ENCODE measurements at regions not wholly inside any gene's neighbourhood (a gene's known extent, or its start where the extent isn't known, plus 50 kb on each side); places are given as distances from the start of the nearest gene placed in this dataset.

DNA sequence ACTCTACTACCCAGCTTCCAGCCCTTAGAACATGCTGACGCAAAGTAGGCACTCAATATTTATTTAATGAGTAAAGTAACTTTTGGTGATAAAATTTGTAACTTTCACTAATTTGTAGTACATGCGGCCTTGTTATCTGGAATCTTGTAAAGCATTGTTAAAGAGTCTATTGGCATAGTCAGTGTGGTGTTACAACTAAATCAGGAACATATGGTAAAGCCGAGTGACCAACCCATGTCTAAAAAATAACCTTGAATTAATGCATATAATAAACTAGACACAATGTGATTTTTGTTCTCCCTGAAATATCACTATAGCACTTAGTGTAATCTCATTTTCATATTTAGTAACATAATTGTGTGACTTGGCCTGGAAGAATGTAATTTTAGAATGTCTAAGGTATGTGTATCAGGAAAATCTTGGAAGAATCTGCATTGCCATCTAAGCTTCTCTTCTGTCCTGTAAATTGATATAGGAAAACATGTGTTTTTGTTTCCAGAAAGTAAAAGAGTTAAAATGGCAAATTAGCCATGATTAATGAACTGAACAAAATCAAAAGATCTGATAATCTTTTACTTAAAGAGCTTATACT is 256.7 kb upstream of the GNAI1 start:
- no peaks in the 10 kb centered on the region for H3K4me1 ChIP-seq
- intact Hi-C loops (cut with DNase I), result no loop called here
- no peak overlapping the region for H3K9ac ChIP-seq (ENCODE audit: low read depth in 2 of 2, low read length in 2 of 2)
- H3K36me3 ChIP-seq, result no peaks in the 10 kb centered on the region
- no peak overlapping the region for H3K27ac ChIP-seq
- TF ChIP-seq, protein P1, sequence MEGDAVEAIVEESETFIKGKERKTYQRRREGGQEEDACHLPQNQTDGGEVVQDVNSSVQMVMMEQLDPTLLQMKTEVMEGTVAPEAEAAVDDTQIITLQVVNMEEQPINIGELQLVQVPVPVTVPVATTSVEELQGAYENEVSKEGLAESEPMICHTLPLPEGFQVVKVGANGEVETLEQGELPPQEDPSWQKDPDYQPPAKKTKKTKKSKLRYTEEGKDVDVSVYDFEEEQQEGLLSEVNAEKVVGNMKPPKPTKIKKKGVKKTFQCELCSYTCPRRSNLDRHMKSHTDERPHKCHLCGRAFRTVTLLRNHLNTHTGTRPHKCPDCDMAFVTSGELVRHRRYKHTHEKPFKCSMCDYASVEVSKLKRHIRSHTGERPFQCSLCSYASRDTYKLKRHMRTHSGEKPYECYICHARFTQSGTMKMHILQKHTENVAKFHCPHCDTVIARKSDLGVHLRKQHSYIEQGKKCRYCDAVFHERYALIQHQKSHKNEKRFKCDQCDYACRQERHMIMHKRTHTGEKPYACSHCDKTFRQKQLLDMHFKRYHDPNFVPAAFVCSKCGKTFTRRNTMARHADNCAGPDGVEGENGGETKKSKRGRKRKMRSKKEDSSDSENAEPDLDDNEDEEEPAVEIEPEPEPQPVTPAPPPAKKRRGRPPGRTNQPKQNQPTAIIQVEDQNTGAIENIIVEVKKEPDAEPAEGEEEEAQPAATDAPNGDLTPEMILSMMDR (IDR thresholded peaks at IDR 0.05), result no peak
- H3K4me3 ChIP-seq, result no peak overlapping the region
- H3K9me3 ChIP-seq, result no peaks in the 10 kb centered on the region
- no peaks in the 10 kb centered on the region for H3K27me3 ChIP-seq
- DNase-seq, result no peak

DNA sequence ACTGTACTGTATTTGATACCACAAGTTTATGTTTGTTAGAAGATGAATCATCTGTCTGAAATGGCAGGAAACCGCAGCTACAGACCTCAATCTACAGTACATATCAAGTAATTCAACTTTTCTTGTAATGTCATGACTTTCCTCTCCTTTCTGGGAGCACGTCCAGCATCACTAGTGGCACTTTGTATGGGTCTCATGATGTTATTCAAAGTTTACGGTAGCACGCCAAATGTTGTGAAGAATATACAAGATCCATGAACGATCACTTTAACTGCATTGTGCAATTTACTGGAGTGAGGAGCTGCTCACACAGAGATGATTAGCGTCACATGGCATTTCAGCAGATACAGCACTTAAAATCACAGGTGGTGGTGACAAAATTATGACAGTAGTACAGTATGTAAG is 257.8 kb upstream of the GNAI1 start:
- Histone ChIP-seq H3K9me3 (no peaks in the 10 kb centered on the region), H3K9ac (ENCODE audit: low read depth in 2 of 2, low read length in 2 of 2) (no peak overlapping the region), H3K4me1 (no peaks in the 10 kb centered on the region), H3K4me3 (no peak overlapping the region), H3K27me3 (no peaks in the 10 kb centered on the region), H3K27ac (no peak overlapping the region), H3K36me3 (no peaks in the 10 kb centered on the region)
- TF ChIP-seq, protein P1 (IDR thresholded peaks at IDR 0.05), result no peak
- no peak for DNase-seq
- intact Hi-C loops (cut with DNase I), result no loop called here

DNA sequence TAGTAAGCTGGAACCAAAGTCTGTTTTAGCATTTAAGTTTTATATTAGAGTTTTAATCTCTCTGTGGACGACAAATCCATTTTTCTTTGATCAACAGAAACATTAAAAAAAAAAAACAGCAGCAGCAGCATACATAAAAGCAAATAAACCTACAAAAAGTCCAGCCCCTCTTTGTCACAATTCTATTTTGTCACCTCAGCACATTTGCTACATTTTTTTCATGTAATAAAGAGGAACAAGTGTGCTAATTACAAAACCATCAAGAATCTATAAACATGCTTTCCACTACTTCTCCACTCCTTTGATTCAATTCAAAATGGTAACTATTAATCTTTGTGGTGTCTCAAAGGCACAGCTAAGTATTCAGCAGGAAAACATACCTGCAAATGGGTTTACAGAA is 259.8 kb upstream of the GNAI1 start:
- H3K9me3 ChIP-seq, result no peaks in the 10 kb centered on the region
- H3K4me3 ChIP-seq, result no peak overlapping the region
- H3K36me3 ChIP-seq, result no peaks in the 10 kb centered on the region
- H3K27me3 ChIP-seq, result no peaks in the 10 kb centered on the region
- DNase-seq, result no peak
- TF ChIP-seq, protein P1 (IDR thresholded peaks at IDR 0.05), result no peak
- no peak overlapping the region for H3K27ac ChIP-seq
- no peaks in the 10 kb centered on the region for H3K4me1 ChIP-seq
- intact Hi-C loops (cut with DNase I), result no loop called here
- H3K9ac ChIP-seq (ENCODE audit: low read depth in 2 of 2, low read length in 2 of 2), result no peak overlapping the region

DNA sequence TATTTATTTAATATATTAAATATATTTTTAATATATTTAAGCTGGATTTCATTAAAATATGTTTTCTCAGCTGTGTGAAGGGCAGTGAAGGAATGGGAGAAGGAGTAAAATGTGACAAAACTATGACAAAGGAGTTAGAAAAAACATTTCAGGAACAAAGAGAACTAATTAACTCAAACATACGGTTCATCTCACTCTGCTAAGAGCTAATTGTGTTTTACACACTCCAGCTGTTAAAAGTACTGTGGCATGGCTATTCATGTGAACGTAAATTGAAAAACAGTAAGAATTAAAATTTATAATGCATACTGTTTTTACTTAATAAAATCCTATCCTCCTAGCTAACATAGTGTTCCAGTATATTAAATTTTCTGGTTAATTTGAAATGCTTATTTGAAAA is 262.5 kb upstream of the GNAI1 start:
- TF ChIP-seq, protein P1 (IDR thresholded peaks at IDR 0.05), result no peak
- Histone ChIP-seq H3K36me3 (no peaks in the 10 kb centered on the region), H3K9ac (ENCODE audit: low read depth in 2 of 2, low read length in 2 of 2) (no peak overlapping the region), H3K4me3 (no peak overlapping the region), H3K4me1 (no peaks in the 10 kb centered on the region), H3K27me3 (no peaks in the 10 kb centered on the region), H3K9me3 (no peaks in the 10 kb centered on the region), H3K27ac (no peak overlapping the region)
- intact Hi-C loops (cut with DNase I), result no loop called here
- DNase-seq, result no peak

DNA sequence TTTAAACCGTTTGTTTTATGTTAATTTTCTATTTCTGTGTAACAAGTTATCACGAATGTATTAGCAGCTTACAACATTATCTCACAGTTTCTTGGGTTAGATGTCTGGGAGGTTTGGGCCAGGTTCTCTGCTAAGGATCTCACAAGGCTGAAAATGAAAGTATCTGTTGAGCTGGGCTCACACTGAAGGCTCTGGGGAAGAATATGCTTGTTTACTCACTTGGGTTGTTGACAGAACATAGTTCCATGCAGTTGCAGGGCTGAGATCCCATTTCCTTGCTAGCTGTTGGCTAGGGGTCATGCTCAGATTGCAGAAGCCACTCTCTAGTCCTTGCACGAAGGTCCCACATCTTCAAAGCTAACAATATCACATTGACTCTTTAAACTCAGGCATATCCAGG is 266.6 kb upstream of the GNAI1 start:
- TF ChIP-seq, protein P1 (IDR thresholded peaks at IDR 0.05), result no peak
- no peaks in the 10 kb centered on the region for H3K36me3 ChIP-seq

More for the DNA sequence above, 266.6 kb upstream of the GNAI1 start:
- no peaks in the 10 kb centered on the region for H3K4me1 ChIP-seq
- no peak for DNase-seq
- no peak overlapping the region for H3K9ac ChIP-seq (ENCODE audit: low read depth in 2 of 2, low read length in 2 of 2)
- no peak overlapping the region for H3K27ac ChIP-seq
- H3K27me3 ChIP-seq, result no peaks in the 10 kb centered on the region
- no peak overlapping the region for H3K4me3 ChIP-seq
- H3K9me3 ChIP-seq, result no peaks in the 10 kb centered on the region
- intact Hi-C loops (cut with DNase I), result no loop called here

Data from colonic mucosa (tissue), 4 donors.